A549 (cell line): ENCODE measurements at regions not wholly inside any gene's neighbourhood (a gene's known extent, or its start where the extent isn't known, plus 50 kb on each side); places are given as distances from the start of the nearest gene placed in this dataset.

Experiments used
- ATAC-seq, 2 experiments: fragments of 200-7000 bp in 1 of 2; fragments of >200 bp in 1 of 2; cut with Nextera tagmentation in 1 of 2; cut with Tn5 transposase in 1 of 2; 3 replicates each; pipeline versions ENCODE4 v1.8.0 to v1.9.1; 2018 to 2020; ENCODE audit warnings: mild to moderate bottlenecking in 1 of 2, moderate library complexity in 1 of 2
- CTCF ChIA-PET: fragments of 300-600 bp; sonication (Branson Sonifier 250); formaldehyde crosslinking; extraction: SDS; loops from one replicate; lab custom pipeline; 2021; ENCODE audit warnings: antibody characterized with exemption, inconsistent platforms; lab: Yijun Ruan, JAX
- POLR2A ChIA-PET: fragments of 350-600 bp; formaldehyde crosslinking; extraction: SDS; loops from one replicate; lab custom pipeline; 2021; ENCODE audit warnings: antibody characterized with exemption, inconsistent platforms; lab: Yijun Ruan, JAX
- DNase-seq, 2 experiments: peaks; one replicate each; pipeline versions ENCODE4 v3.0.0 to v3.0.0-alpha.2; 2011 to 2016; ENCODE audit warnings: low read depth in 1 of 2, low spot score in 1 of 2
- FAIRE-seq: peaks from 2 replicates; lab custom pipeline; 2011; peaks lifted over from hg19 to GRCh38; lab: Jason Lieb, UNC
- H3K27ac ChIP-seq, 2 experiments: fragments of >200 bp; sonication (Bioruptor Twin); formaldehyde crosslinking; 3 replicates each; pipeline ENCODE4 v1.5.1; 2016 to 2017
- H3K4me1 ChIP-seq: fragments of >200 bp; sonication (Bioruptor Twin); formaldehyde crosslinking; 3 replicates; pipeline ENCODE4 v1.6.1; 2016
- H3K4me2 ChIP-seq: fragments of >200 bp; sonication (Bioruptor Twin); formaldehyde crosslinking; 3 replicates; pipeline ENCODE4 v1.6.1; 2016
- H3K4me3 ChIP-seq: fragments of >200 bp; sonication (Bioruptor Twin); formaldehyde crosslinking; 3 replicates; pipeline ENCODE4 v1.5.1; 2016
- H3K9me3 ChIP-seq: fragments of >200 bp; sonication (Bioruptor Twin); formaldehyde crosslinking; 3 replicates; pipeline ENCODE4 v1.6.1; 2016
- ATOH8 ChIP-seq: fragments of 250-450 bp; sonication (Bioruptor Pico); IDR thresholded peaks from 2 replicates; pipeline ENCODE4 v1.5.0; 2020; ENCODE audit warnings: low read depth, mild to moderate bottlenecking, moderate library complexity
- BHLHE40 ChIP-seq: IDR thresholded peaks from 2 replicates; pipeline ENCODE4 v1.6.1; 2012; ENCODE audit warnings: low read depth, low read length, inconsistent platforms
- E2F6 ChIP-seq: IDR thresholded peaks from 2 replicates; pipeline ENCODE4 v1.6.1; 2012; ENCODE audit warnings: low read depth, borderline replicate concordance
- EHF ChIP-seq: fragments of 250-450 bp; sonication (Bioruptor Pico); IDR thresholded peaks from 2 replicates; pipeline ENCODE4 v1.5.0; 2020; ENCODE audit warnings: mild to moderate bottlenecking
- ESRRA ChIP-seq: fragments of 150-350 bp; IDR thresholded peaks from 2 replicates; pipeline ENCODE4 v1.6.1; 2014; ENCODE audit warnings: mild to moderate bottlenecking, low read length, borderline replicate concordance
- FOXS1 ChIP-seq: fragments of 250-450 bp; sonication (Bioruptor Pico); IDR thresholded peaks from 2 replicates; pipeline ENCODE4 v1.5.0; 2020; ENCODE audit warnings: mild to moderate bottlenecking, moderate library complexity
- HDAC2 ChIP-seq: fragments of 200-600 bp; sonication (generic); IDR thresholded peaks from 2 replicates; pipeline ENCODE4 v1.6.1; 2016
- HEYL ChIP-seq: fragments of 250-450 bp; sonication (Bioruptor Pico); IDR thresholded peaks from 2 replicates; pipeline ENCODE4 v1.8.0; 2021; ENCODE audit warnings: mild to moderate bottlenecking, moderate library complexity
- JUNB ChIP-seq: fragments of >200 bp; sonication (Bioruptor Twin); formaldehyde crosslinking; IDR thresholded peaks from 2 replicates; pipeline ENCODE4 v1.6.1; 2016
- KDM1A ChIP-seq: fragments of 200-600 bp; sonication (generic); IDR thresholded peaks from 2 replicates; pipeline ENCODE4 v1.6.1; 2016; ENCODE audit warnings: low read depth, mild to moderate bottlenecking
- MYC ChIP-seq: IDR thresholded peaks from 2 replicates; pipeline ENCODE4 v1.6.1; 2012; ENCODE audit warnings: mild to moderate bottlenecking, inconsistent platforms, low read length, improper control_type of control experiment, borderline replicate concordance
- NR3C1 ChIP-seq: fragments of >200 bp; sonication (Bioruptor Twin); formaldehyde crosslinking; IDR thresholded peaks from 3 replicates; pipeline ENCODE4 v1.6.1; 2017
- PHF8 ChIP-seq: fragments of 200-600 bp; sonication (generic); IDR thresholded peaks from 2 replicates; pipeline ENCODE4 v1.6.1; 2016; ENCODE audit warnings: low read depth, mild to moderate bottlenecking, antibody characterized with exemption, moderate library complexity, borderline replicate concordance
- POLR2A ChIP-seq: IDR thresholded peaks from 2 replicates; pipeline ENCODE4 v1.6.1; 2012; ENCODE audit warnings: mild to moderate bottlenecking, low read length
- POLR2AphosphoS2 ChIP-seq: conservative IDR thresholded peaks from 2 replicates; pipeline ENCODE4 v1.6.1; 2012; ENCODE audit warnings: low read length, improper control_type of control experiment, inconsistent platforms
- RFX5 ChIP-seq: fragments of 450-650 bp; IDR thresholded peaks from 2 replicates; pipeline ENCODE4 v1.7.1; 2014; ENCODE audit warnings: antibody characterized with exemption, mild to moderate bottlenecking, moderate library complexity
- TFCP2L1 ChIP-seq: fragments of 250-450 bp; sonication (Bioruptor Pico); IDR thresholded peaks from 2 replicates; pipeline ENCODE4 v1.5.0; 2021; ENCODE audit warnings: mild to moderate bottlenecking
- TP53 ChIP-seq: fragments of 250-450 bp; sonication (Bioruptor Pico); IDR thresholded peaks from 2 replicates; pipeline ENCODE4 v1.5.0; 2021; ENCODE audit warnings: mild to moderate bottlenecking, moderate library complexity
- ZNF302 ChIP-seq: fragments of 250-450 bp; sonication (Bioruptor Pico); IDR thresholded peaks from 2 replicates; pipeline ENCODE4 v1.9.0; 2021; ENCODE audit warnings: inconsistent platforms, mild to moderate bottlenecking, moderate library complexity
- WGBS: methylation state at CpG from one replicate; pipeline ENCODE4 v1.1.6; 2017; ENCODE audit errors: missing lambda C conversion rate; 5-methylcytosine and 5-hydroxymethylcytosine counted together
- TF ChIP-seq, protein P1 (sequence below): fragments of >200 bp; sonication (Bioruptor Twin); formaldehyde crosslinking; IDR thresholded peaks from 2 replicates; pipeline ENCODE4 v1.6.1; 2016
- TF ChIP-seq, protein P2 (sequence below): fragments of >200 bp; sonication (Bioruptor Twin); formaldehyde crosslinking; IDR thresholded peaks from 3 replicates; pipeline ENCODE4 v1.6.1; 2016
- TF ChIP-seq, protein P3 (sequence below): fragments of >200 bp; sonication (Bioruptor Twin); formaldehyde crosslinking; IDR thresholded peaks from 3 replicates; pipeline ENCODE4 v1.5.1; 2016

DNA sequence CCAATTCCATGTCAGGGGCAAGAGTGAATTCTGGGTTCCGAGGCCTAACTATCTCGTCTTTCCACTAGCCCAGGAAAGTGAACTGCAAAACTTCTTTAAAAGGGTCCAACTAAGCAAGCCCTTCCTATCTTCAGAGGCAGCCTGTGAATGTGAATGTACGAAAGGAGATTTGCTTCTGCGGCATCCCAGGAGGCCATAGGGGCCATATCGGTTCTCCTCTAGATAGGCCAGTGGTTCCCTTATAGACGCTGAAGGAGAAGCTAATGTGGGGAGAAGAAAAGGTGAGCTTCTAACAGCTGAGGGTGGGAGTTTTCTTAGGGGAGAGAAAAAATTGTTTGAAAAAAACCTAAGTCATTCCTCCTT lies 128.0 kb upstream of the C1orf174 start:
- CTCF ChIA-PET, result no interaction called here
- no peaks in the 10 kb centered on the region for H3K4me1 ChIP-seq
- TF ChIP-seq NR3C1 (no peak), ESRRA (no peak), FOXS1 (no peak), ATOH8 (no peak), EHF (CRISPR knock-in tag) (no peak), KDM1A (no peak)
- TF ChIP-seq, protein P1, sequence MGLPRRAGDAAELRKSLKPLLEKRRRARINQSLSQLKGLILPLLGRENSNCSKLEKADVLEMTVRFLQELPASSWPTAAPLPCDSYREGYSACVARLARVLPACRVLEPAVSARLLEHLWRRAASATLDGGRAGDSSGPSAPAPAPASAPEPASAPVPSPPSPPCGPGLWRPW, result no peak
- FAIRE-seq, result no peak
- POLR2A ChIA-PET, result no interaction called here
- no peak overlapping the region for H3K4me3 ChIP-seq
- H3K9me3 ChIP-seq, result no peaks in the 10 kb centered on the region
- H3K27ac ChIP-seq, result no peak overlapping the region
- whole genome bisulfite sequencing, result 27% methylated on average over 6 of the region's 6 CpGs
- DNase-seq, result no peak
- no peak overlapping the region for H3K4me2 ChIP-seq
- no peak for ATAC-seq

DNA sequence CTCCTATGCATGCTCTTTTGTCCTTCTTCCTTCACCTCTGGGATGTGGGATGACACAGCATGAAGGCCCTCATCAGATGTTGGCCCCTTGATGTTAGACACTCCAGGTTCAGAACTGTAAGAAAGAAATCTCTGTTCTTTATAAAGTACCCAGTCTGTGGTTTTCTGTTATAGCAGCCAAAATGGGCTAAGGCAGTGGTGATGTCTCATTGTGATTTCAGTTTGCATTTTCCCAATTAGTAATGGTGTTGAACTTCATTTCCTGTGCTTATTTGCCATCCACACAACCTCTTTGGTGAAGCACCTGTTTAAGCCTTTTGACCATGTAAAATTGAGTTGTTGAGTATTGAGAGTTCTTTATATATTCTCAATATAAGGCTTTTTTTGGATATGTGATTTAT lies 129.3 kb upstream of the C1orf174 start:
- TF ChIP-seq BHLHE40, result no peak
- Histone ChIP-seq H3K9me3 (no peaks in the 10 kb centered on the region), H3K4me2 (no peak overlapping the region), H3K27ac (no peak overlapping the region), H3K4me3 (no peak overlapping the region), H3K4me1 (no peaks in the 10 kb centered on the region)
- ChIA-PET CTCF (no interaction called here), POLR2A (no interaction called here)
- DNase-seq, result no peak
- FAIRE-seq, result no peak
- no peak for ATAC-seq

DNA sequence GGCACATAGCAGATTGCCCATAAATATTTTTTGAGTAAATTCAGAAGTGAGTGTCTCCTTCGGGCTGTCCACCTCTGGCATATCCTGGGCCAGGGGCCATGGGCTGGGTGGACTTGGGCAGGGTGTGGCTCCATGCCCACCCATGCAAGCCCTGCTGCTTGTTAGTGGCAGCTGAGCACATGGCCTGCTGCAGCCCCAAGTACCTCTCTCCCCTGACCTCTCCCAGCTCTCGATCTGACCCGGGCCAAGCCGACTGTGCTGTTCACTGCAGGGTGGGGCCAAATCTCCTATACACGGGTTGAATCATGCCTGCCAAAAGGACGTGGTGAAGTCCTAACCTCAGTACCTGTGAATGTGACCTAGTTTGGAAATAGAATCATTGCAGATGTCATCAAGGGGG lies 132.5 kb upstream of the C1orf174 start:
- DNase-seq, result no peak
- TF ChIP-seq POLR2AphosphoS2 (no peak), JUNB (no peak), HEYL (CRISPR knock-in tag) (no peak), PHF8 (no peak), ZNF302 (CRISPR knock-in tag) (no peak)
- TF ChIP-seq, all 56 proteins: peak for 0
- Histone ChIP-seq H3K27ac (no peak overlapping the region), H3K4me1 (no peaks in the 10 kb centered on the region), H3K4me2 (no peak overlapping the region), H3K4me3 (no peak overlapping the region), H3K9me3 (no peaks in the 10 kb centered on the region)
- no peak for ATAC-seq
- ChIA-PET POLR2A (no interaction called here), CTCF (no interaction called here)
- WGBS, result 9% methylated on average over 4 of the region's 6 CpGs
- FAIRE-seq, result no peak

GRCh38 chr1:4033129-4033676 lies 133.1 kb upstream of the C1orf174 start:
- DNase-seq (no peak), FAIRE-seq (no peak), ATAC-seq (no peak)
- ChIA-PET CTCF (no interaction called here), POLR2A (no interaction called here)
- no peak overlapping the region for H3K27ac ChIP-seq
- H3K9me3 ChIP-seq, result no peaks in the 10 kb centered on the region
- WGBS, result 45% methylated on average over 11 of the region's 14 CpGs
- no peak overlapping the region for H3K4me3 ChIP-seq
- TF ChIP-seq, protein P2, sequence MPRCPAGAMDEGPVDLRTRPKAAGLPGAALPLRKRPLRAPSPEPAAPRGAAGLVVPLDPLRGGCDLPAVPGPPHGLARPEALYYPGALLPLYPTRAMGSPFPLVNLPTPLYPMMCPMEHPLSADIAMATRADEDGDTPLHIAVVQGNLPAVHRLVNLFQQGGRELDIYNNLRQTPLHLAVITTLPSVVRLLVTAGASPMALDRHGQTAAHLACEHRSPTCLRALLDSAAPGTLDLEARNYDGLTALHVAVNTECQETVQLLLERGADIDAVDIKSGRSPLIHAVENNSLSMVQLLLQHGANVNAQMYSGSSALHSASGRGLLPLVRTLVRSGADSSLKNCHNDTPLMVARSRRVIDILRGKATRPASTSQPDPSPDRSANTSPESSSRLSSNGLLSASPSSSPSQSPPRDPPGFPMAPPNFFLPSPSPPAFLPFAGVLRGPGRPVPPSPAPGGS, result no peak
- TF ChIP-seq E2F6 (no peak), HDAC2 (no peak), TP53 (CRISPR knock-in tag) (no peak), RFX5 (no peak), POLR2A (no peak), TFCP2L1 (CRISPR knock-in tag) (no peak), MYC (no peak)
- TF ChIP-seq, protein P3, sequence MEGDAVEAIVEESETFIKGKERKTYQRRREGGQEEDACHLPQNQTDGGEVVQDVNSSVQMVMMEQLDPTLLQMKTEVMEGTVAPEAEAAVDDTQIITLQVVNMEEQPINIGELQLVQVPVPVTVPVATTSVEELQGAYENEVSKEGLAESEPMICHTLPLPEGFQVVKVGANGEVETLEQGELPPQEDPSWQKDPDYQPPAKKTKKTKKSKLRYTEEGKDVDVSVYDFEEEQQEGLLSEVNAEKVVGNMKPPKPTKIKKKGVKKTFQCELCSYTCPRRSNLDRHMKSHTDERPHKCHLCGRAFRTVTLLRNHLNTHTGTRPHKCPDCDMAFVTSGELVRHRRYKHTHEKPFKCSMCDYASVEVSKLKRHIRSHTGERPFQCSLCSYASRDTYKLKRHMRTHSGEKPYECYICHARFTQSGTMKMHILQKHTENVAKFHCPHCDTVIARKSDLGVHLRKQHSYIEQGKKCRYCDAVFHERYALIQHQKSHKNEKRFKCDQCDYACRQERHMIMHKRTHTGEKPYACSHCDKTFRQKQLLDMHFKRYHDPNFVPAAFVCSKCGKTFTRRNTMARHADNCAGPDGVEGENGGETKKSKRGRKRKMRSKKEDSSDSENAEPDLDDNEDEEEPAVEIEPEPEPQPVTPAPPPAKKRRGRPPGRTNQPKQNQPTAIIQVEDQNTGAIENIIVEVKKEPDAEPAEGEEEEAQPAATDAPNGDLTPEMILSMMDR, result no peak
- no peaks in the 10 kb centered on the region for H3K4me1 ChIP-seq
- H3K4me2 ChIP-seq, result no peak overlapping the region
